ENCODE measurements at regions not wholly inside any gene's neighbourhood (a gene's known extent, or its start where the extent isn't known, plus 50 kb on each side); places are given as distances from the start of the nearest gene placed in this dataset.

GRCh38 chr9:21681641-21682040 is 120.8 kb upstream of the MTAP start:
- no peak for TF ChIP-seq CTCF (IDR thresholded peaks at IDR 0.05)
- no peak for TF ChIP-seq EZH2 (IDR thresholded peaks at IDR 0.05; ENCODE audit: borderline replicate concordance, insufficient read depth, low read depth, low read length, poor library complexity, severe bottlenecking)
